ENCODE measurements at regions not wholly inside any gene's neighbourhood (a gene's known extent, or its start where the extent isn't known, plus 50 kb on each side); places are given as distances from the start of the nearest gene placed in this dataset.

DNA sequence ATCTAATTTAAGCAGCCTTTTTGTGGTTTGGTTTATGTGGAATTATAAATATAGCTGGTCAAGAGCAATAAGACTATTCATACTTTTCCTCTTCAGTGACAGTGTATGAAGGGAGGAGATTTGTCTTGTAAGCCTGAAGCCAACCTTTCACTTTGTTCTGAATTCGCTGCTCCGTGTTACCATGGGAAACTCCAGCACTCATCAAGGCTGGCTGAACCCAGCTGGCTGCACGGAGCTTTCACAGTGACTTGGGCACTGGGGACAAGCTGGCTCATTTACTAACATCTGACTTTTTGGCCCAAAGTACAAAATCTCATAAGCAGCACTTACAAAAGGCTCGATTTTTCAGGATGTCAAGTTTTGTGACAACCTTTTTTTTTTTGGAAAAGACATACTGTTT lies 120.4 kb upstream of the GRIA4 start:
- Histone ChIP-seq H3K9me3 (replicated peaks; ENCODE audit: control insufficient read depth, low read depth, low read length) (no peaks in the 10 kb centered on the region), H3K4me3 (ENCODE audit: low read length) (no peak overlapping the region), H3K27ac (ENCODE audit: low read length) (peak overlapping the region; percentile 18), H3K4me1 (ENCODE audit: control insufficient read depth, insufficient read depth, low read length) (no peaks in the 10 kb centered on the region), H3K36me3 (ENCODE audit: control insufficient read depth, insufficient read depth, low read length) (no peaks in the 10 kb centered on the region), H3K27me3 (ENCODE audit: control insufficient read depth, insufficient read depth, low read length) (no peaks in the 10 kb centered on the region)
- DNase-seq, result peak; percentile 83
- 30% methylated on average over 2 of the region's 4 CpGs for WGBS (ENCODE audit: insufficient coverage)

DNA sequence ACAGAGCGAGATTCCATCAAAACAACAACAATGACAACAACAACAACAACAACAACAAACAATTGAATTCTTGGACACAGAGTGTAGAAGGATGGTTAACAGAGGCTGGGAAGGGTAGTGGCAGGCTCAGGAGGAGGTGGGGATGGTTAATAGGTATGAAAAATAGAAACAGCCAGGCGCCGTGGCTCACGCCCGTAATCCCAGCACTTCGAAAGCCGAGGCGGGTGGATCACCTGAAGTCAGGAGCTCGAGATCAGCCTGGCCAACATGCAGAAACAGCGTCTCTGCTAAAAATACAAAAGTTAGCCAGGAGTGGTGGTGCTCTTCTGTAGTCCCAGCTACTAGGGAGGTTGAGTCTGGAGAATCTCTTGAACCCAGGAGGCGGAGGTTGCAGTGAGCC lies 122.9 kb upstream of the GRIA4 start:
- Histone ChIP-seq H3K4me1 (ENCODE audit: control insufficient read depth, insufficient read depth, low read length) (no peaks in the 10 kb centered on the region), H3K36me3 (ENCODE audit: control insufficient read depth, insufficient read depth, low read length) (no peaks in the 10 kb centered on the region), H3K27ac (ENCODE audit: low read length) (no peak overlapping the region), H3K27me3 (ENCODE audit: control insufficient read depth, insufficient read depth, low read length) (no peaks in the 10 kb centered on the region), H3K9me3 (replicated peaks; ENCODE audit: control insufficient read depth, low read depth, low read length) (no peaks in the 10 kb centered on the region), H3K4me3 (ENCODE audit: low read length) (no peak overlapping the region)
- 98% methylated on average over 9 of the region's 11 CpGs for WGBS (ENCODE audit: insufficient coverage)
- DNase-seq, result no peak

- no peak overlapping the region for H3K27ac ChIP-seq (ENCODE audit: low read length)
- no CpG with 5 or more reads among the region's 1 CpG for WGBS (ENCODE audit: insufficient coverage)
Observed at GRCh38 chr11:105469931-105470330, 139.9 kb upstream of the GRIA4 start.

DNA sequence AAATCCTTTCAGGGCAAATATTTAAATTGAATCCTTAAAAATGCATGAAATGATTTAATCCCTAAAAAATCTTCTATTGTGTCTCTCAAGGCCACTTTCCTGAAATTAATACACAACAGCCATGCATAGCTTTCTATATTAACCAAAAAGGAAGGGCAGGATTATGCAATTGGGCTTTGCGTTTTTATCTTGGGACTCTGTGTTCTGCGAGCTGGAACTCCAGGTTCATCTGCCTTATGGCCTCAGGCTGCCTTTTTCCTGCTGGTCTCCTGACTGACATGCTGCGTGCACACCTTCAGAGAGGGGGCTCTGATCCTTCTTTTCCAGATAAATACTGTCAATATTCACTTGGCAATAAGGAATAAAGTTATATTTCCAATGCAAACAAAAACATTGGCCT lies 141.7 kb upstream of the GRIA4 start:
- Histone ChIP-seq H3K4me1 (ENCODE audit: control insufficient read depth, insufficient read depth, low read length) (peaks cover 3% of the 10 kb centered on the region), H3K4me3 (ENCODE audit: low read length) (no peak overlapping the region), H3K27ac (ENCODE audit: low read length) (no peak overlapping the region), H3K9me3 (replicated peaks; ENCODE audit: control insufficient read depth, low read depth, low read length) (no peaks in the 10 kb centered on the region), H3K36me3 (ENCODE audit: control insufficient read depth, insufficient read depth, low read length) (no peaks in the 10 kb centered on the region), H3K27me3 (ENCODE audit: control insufficient read depth, insufficient read depth, low read length) (no peaks in the 10 kb centered on the region)
- WGBS (ENCODE audit: insufficient coverage), result 56% methylated on average over 2 of the region's 3 CpGs
- DNase-seq, result peak; percentile 6

More at GRCh38 chr11:105469931-105470330, 139.9 kb upstream of the GRIA4 start:
- Histone ChIP-seq H3K9me3 (replicated peaks; ENCODE audit: control insufficient read depth, low read depth, low read length) (no peaks in the 10 kb centered on the region), H3K27me3 (ENCODE audit: control insufficient read depth, insufficient read depth, low read length) (no peaks in the 10 kb centered on the region), H3K4me1 (ENCODE audit: control insufficient read depth, insufficient read depth, low read length) (peaks cover 3% of the 10 kb centered on the region), H3K4me3 (ENCODE audit: low read length) (no peak overlapping the region), H3K36me3 (ENCODE audit: control insufficient read depth, insufficient read depth, low read length) (no peaks in the 10 kb centered on the region)
- DNase-seq, result no peak

GRCh38 chr11:105466582-105467228 lies 143.2 kb upstream of the GRIA4 start:
- Histone ChIP-seq H3K27ac (ENCODE audit: low read length) (no peak overlapping the region), H3K4me3 (ENCODE audit: low read length) (no peak overlapping the region), H3K4me1 (ENCODE audit: control insufficient read depth, insufficient read depth, low read length) (peaks cover 3% of the 10 kb centered on the region), H3K36me3 (ENCODE audit: control insufficient read depth, insufficient read depth, low read length) (no peaks in the 10 kb centered on the region), H3K27me3 (ENCODE audit: control insufficient read depth, insufficient read depth, low read length) (no peaks in the 10 kb centered on the region), H3K9me3 (replicated peaks; ENCODE audit: control insufficient read depth, low read depth, low read length) (no peaks in the 10 kb centered on the region)
- no CpG with 5 or more reads among the region's 2 CpGs for WGBS (ENCODE audit: insufficient coverage)
- DNase-seq, result peak; percentile 33

DNA sequence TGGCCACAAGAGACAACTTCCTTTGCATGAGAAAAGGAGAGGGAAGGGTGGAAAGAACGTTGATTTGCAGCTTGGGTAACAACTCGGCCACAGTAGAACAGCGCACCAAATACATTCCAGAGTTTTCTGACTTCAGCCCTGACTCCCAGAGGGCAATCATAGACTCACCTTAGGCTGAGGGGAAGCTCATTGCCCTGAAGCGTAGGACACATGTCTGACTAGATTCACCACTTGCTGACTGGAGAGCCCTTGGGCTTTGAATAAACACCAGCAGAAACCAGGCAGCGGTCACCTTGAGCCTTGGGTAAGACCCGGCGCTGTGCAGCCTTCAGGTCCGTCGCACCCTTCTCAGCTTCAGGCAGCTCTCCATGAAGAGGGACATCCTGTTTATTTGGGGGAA lies 151.8 kb upstream of the GRIA4 start:
- WGBS (ENCODE audit: insufficient coverage), result 97% methylated on average over 9 of the region's 9 CpGs
- no peak overlapping the region for H3K4me3 ChIP-seq (ENCODE audit: low read length)
- H3K4me1 ChIP-seq (ENCODE audit: control insufficient read depth, insufficient read depth, low read length), result no peaks in the 10 kb centered on the region
- H3K36me3 ChIP-seq (ENCODE audit: control insufficient read depth, insufficient read depth, low read length), result no peaks in the 10 kb centered on the region
- H3K27me3 ChIP-seq (ENCODE audit: control insufficient read depth, insufficient read depth, low read length), result no peaks in the 10 kb centered on the region
- no peak for DNase-seq
- no peak overlapping the region for H3K27ac ChIP-seq (ENCODE audit: low read length)
- no peaks in the 10 kb centered on the region for H3K9me3 ChIP-seq (replicated peaks; ENCODE audit: control insufficient read depth, low read depth, low read length)

DNA sequence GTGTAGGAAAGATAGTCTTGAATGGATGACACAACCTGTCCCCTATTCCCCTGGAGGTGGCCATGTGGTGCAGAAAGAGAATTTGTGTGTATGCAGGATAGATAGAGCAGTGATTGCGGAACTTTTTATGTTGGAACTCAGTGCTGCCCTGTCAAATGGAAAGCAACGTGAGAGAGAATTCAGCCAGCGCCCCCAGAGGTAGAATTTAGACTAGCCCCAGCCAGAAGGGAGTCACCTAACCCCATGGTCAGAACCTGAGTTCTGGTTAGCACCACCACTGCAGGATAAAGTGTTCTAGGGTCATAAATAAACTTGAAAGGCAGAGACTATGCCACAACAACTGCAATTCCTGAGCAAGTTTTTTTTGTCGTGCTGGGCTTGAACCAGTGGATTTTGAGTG lies 152.9 kb upstream of the GRIA4 start:
- Histone ChIP-seq H3K27ac (ENCODE audit: low read length) (no peak overlapping the region), H3K4me1 (ENCODE audit: control insufficient read depth, insufficient read depth, low read length) (no peaks in the 10 kb centered on the region), H3K4me3 (ENCODE audit: low read length) (no peak overlapping the region), H3K9me3 (replicated peaks; ENCODE audit: control insufficient read depth, low read depth, low read length) (no peaks in the 10 kb centered on the region), H3K36me3 (ENCODE audit: control insufficient read depth, insufficient read depth, low read length) (no peaks in the 10 kb centered on the region), H3K27me3 (ENCODE audit: control insufficient read depth, insufficient read depth, low read length) (no peaks in the 10 kb centered on the region)
- 69% methylated on average over 3 of the region's 4 CpGs for WGBS (ENCODE audit: insufficient coverage)
- DNase-seq, result no peak

DNA sequence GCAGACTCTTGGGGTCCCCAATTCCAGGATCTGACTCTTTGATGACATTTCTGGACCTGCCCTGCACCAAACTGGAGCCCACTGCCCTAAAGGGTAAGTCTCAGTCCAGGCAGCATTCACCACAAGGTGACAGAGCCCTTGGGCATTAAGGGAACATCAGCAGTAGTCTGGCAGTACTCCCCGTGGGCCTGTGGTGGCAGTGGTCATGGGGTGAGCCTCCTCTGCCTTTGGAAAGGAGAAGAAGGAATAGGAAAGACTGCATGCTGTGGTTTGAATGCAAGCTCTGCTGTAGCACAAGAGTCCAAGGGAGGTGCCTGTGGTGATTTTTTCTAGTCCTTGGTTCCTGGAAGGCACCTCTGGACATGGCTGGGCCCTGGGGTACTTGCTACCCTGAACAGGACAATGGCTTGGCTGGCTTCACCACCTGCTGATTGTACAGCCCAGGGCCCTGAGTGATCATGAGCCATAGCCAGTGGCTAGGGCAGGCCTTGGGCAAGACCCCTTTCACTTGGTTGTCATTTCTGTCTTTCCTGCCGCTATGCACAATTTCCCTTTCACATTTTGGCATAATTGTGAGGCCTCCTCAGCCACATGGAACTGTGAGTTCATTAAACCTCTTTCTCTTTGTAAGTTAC lies 160.7 kb upstream of the GRIA4 start:
- no peaks in the 10 kb centered on the region for H3K27me3 ChIP-seq (ENCODE audit: control insufficient read depth, insufficient read depth, low read length)
- 78% methylated on average over 2 of the region's 2 CpGs for WGBS (ENCODE audit: insufficient coverage)
- H3K9me3 ChIP-seq (replicated peaks; ENCODE audit: control insufficient read depth, low read depth, low read length), result peaks cover 2% of the 10 kb centered on the region
- no peaks in the 10 kb centered on the region for H3K36me3 ChIP-seq (ENCODE audit: control insufficient read depth, insufficient read depth, low read length)
- no peaks in the 10 kb centered on the region for H3K4me1 ChIP-seq (ENCODE audit: control insufficient read depth, insufficient read depth, low read length)
- DNase-seq, result no peak
- H3K27ac ChIP-seq (ENCODE audit: low read length), result no peak overlapping the region
- H3K4me3 ChIP-seq (ENCODE audit: low read length), result no peak overlapping the region

GRCh38 chr11:105448703-105449079 lies 161.2 kb upstream of the GRIA4 start:
- Histone ChIP-seq H3K27me3 (ENCODE audit: control insufficient read depth, insufficient read depth, low read length) (no peaks in the 10 kb centered on the region), H3K27ac (ENCODE audit: low read length) (no peak overlapping the region), H3K36me3 (ENCODE audit: control insufficient read depth, insufficient read depth, low read length) (no peaks in the 10 kb centered on the region), H3K4me3 (ENCODE audit: low read length) (no peak overlapping the region), H3K4me1 (ENCODE audit: control insufficient read depth, insufficient read depth, low read length) (no peaks in the 10 kb centered on the region), H3K9me3 (replicated peaks; ENCODE audit: control insufficient read depth, low read depth, low read length) (peaks cover 8% of the 10 kb centered on the region)
- no peak for DNase-seq
- WGBS (ENCODE audit: insufficient coverage), result 93% methylated on average over 2 of the region's 4 CpGs

GRCh38 chr11:105447936-105448702 lies 161.8 kb upstream of the GRIA4 start:
- DNase-seq, result no peak
- no CpG with 5 or more reads among the region's 1 CpG for WGBS (ENCODE audit: insufficient coverage)
- H3K27me3 ChIP-seq (ENCODE audit: control insufficient read depth, insufficient read depth, low read length), result no peaks in the 10 kb centered on the region
- H3K36me3 ChIP-seq (ENCODE audit: control insufficient read depth, insufficient read depth, low read length), result no peaks in the 10 kb centered on the region
- no peak overlapping the region for H3K27ac ChIP-seq (ENCODE audit: low read length)
- no peak overlapping the region for H3K4me3 ChIP-seq (ENCODE audit: low read length)
- no peaks in the 10 kb centered on the region for H3K4me1 ChIP-seq (ENCODE audit: control insufficient read depth, insufficient read depth, low read length)
- peaks cover 10% of the 10 kb centered on the region for H3K9me3 ChIP-seq (replicated peaks; ENCODE audit: control insufficient read depth, low read depth, low read length)

All from muscle of leg (tissue), 3 donors.